ENCODE measurements at regions not wholly inside any gene's neighbourhood (a gene's known extent, or its start where the extent isn't known, plus 50 kb on each side); places are given as distances from the start of the nearest gene placed in this dataset.

- H3K4me3 ChIP-seq (replicated peaks in 1 of 3; ENCODE audit: insufficient read depth in 1 of 3, low read depth in 1 of 3, low read length in 3 of 3) = no peak overlapping the region
- H3K4me2 ChIP-seq (ENCODE audit: insufficient read depth, low read length) = no peak overlapping the region
- BruUV-seq (replicated peaks) = no TSS peak
- TF ChIP-seq CTCF (IDR thresholded peaks at IDR 0.05; ENCODE audit: extremely low read depth in 1 of 2, insufficient read depth in 1 of 2, low read depth in 1 of 2, low read length in 2 of 2) (no peak), MAX (IDR thresholded peaks at IDR 0.05; ENCODE audit: insufficient read depth, insufficient read length) (no peak), GATA2 (IDR thresholded peaks at IDR 0.05; ENCODE audit: insufficient read depth, insufficient read length, low read depth, low read length) (no peak), JUN (IDR thresholded peaks at IDR 0.05; ENCODE audit: borderline replicate concordance, insufficient read depth, insufficient read length, low read depth) (no peak), POLR2AphosphoS5 (IDR thresholded peaks at IDR 0.05; ENCODE audit: insufficient read depth, low read depth, low read length) (no peak), MYC (IDR thresholded peaks at IDR 0.05; ENCODE audit: low read depth, low read length) (no peak), EZH2 (IDR thresholded peaks at IDR 0.05; ENCODE audit: borderline replicate concordance, low read depth, low read length, severe bottlenecking) (no peak), FOS (IDR thresholded peaks at IDR 0.05; ENCODE audit: borderline replicate concordance, insufficient read depth, low read length) (no peak), POLR2A (IDR thresholded peaks at IDR 0.05; ENCODE audit: low read depth, low read length) (no peak)
- H3K27me3 ChIP-seq (ENCODE audit: control insufficient read depth in 2 of 2, insufficient read depth in 2 of 2, low read length in 2 of 2) = no peaks in the 10 kb centered on the region
- no peak for FAIRE-seq
- dilution Hi-C loops (cut with MboI; ENCODE audit: extremely low pct_ligation_motif_present, low sequenced_read_pairs) (no loop called here), intact Hi-C loops (cut with micrococcal nuclease) (no loop called here)
- H3K9ac ChIP-seq (replicated peaks; ENCODE audit: extremely low read depth, insufficient read depth, low read length) = no peak overlapping the region
- no peaks in the 10 kb centered on the region for H3K36me3 ChIP-seq (ENCODE audit: control insufficient read depth in 2 of 2, extremely low read depth in 1 of 2, insufficient read depth in 2 of 2, low read length in 2 of 2)
- H2AFZ ChIP-seq (ENCODE audit: low read depth, low read length) = no peak overlapping the region
- DNase-seq (ENCODE audit: low read depth, low spot score) = no peak
- H3K79me2 ChIP-seq (ENCODE audit: control insufficient read depth, insufficient read depth, low read length) = no peaks in the 10 kb centered on the region
- no peaks in the 10 kb centered on the region for H3K9me3 ChIP-seq (replicated peaks; ENCODE audit: control insufficient read depth, insufficient read depth, low read length)
- H3K9me1 ChIP-seq (replicated peaks; ENCODE audit: control insufficient read depth, extremely low read depth, insufficient read depth, low read length) = no peaks in the 10 kb centered on the region
- CTCF ChIA-PET = no interaction called here
- H3K4me1 ChIP-seq (ENCODE audit: control insufficient read depth, extremely low read depth, insufficient read depth, low read length) = no peaks in the 10 kb centered on the region
- H3K27ac ChIP-seq (ENCODE audit: insufficient read depth, low read depth, low read length) = no peak overlapping the region
- POLR2A ChIA-PET = no interaction called here
- no peaks in the 10 kb centered on the region for H4K20me1 ChIP-seq (replicated peaks; ENCODE audit: control insufficient read depth, extremely low read depth, insufficient read depth, low read length)
Observed at GRCh38 chr9:30997291-30997690, 1387.2 kb upstream of the ACO1 start.
